ENCODE measurements at regions not wholly inside any gene's neighbourhood (a gene's known extent, or its start where the extent isn't known, plus 50 kb on each side); places are given as distances from the start of the nearest gene placed in this dataset.

DNA sequence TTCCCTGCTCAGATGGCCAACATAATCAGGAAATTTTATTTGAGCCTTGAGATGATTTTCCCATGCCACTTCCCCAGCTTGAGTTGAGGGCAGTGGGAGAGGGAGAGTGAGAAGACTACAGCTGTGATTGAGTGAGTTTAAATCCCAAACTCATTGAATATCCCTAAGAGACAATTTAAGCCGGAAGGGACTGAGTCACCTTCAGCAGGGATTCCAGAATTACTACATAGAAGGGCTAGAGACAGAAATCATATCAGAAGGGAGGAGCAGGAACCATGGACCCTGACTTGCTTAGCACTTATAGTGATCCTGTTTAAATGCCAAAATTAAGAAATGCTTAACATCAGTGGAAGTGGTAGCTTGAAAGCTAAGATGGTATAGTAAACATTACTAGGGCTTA is 312.2 kb upstream of the SLCO3A1 start:
- no peaks in the 10 kb centered on the region for H3K27me3 ChIP-seq (ENCODE audit: control insufficient read depth in 4 of 4, insufficient read depth in 4 of 4, low read length in 3 of 4)
- no peak overlapping the region for H3K27ac ChIP-seq (ENCODE audit: low read depth in 1 of 2, low read length in 2 of 2)
- H3K4me3 ChIP-seq (ENCODE audit: low read depth in 1 of 3, low read length in 3 of 3) = no peak overlapping the region
- no peaks in the 10 kb centered on the region for H3K9me3 ChIP-seq (ENCODE audit: control insufficient read depth in 4 of 4, low read length in 3 of 4)
- TF ChIP-seq SP1 (IDR thresholded peaks at IDR 0.05) (no peak), CTCF (IDR thresholded peaks at IDR 0.05; ENCODE audit: low read depth, low read length, missing input control) (no peak), TAF1 (conservative IDR thresholded peaks at IDR 0.05) (no peak), RXRA (IDR thresholded peaks at IDR 0.05) (no peak), EGR1 (IDR thresholded peaks at IDR 0.05; ENCODE audit: low read depth in 2 of 2) (no peak), NR2F2 (IDR thresholded peaks at IDR 0.05) (no peak), HNF4G (IDR thresholded peaks at IDR 0.05) (no peak), MAX (IDR thresholded peaks at IDR 0.05) (no peak), FOXA2 (IDR thresholded peaks at IDR 0.05) (no peak), RAD21 (IDR thresholded peaks at IDR 0.05) (no peak), YY1 (IDR thresholded peaks at IDR 0.05) (no peak), FOXA1 (IDR thresholded peaks at IDR 0.05) (no peak), GABPA (IDR thresholded peaks at IDR 0.05 in 1 of 2, conservative IDR thresholded peaks at IDR 0.05 in 1 of 2) (no peak), JUND (IDR thresholded peaks at IDR 0.05) (no peak), HNF4A (conservative IDR thresholded peaks at IDR 0.05) (no peak), ATF3 (IDR thresholded peaks at IDR 0.05) (no peak)
- TF ChIP-seq, protein P1, sequence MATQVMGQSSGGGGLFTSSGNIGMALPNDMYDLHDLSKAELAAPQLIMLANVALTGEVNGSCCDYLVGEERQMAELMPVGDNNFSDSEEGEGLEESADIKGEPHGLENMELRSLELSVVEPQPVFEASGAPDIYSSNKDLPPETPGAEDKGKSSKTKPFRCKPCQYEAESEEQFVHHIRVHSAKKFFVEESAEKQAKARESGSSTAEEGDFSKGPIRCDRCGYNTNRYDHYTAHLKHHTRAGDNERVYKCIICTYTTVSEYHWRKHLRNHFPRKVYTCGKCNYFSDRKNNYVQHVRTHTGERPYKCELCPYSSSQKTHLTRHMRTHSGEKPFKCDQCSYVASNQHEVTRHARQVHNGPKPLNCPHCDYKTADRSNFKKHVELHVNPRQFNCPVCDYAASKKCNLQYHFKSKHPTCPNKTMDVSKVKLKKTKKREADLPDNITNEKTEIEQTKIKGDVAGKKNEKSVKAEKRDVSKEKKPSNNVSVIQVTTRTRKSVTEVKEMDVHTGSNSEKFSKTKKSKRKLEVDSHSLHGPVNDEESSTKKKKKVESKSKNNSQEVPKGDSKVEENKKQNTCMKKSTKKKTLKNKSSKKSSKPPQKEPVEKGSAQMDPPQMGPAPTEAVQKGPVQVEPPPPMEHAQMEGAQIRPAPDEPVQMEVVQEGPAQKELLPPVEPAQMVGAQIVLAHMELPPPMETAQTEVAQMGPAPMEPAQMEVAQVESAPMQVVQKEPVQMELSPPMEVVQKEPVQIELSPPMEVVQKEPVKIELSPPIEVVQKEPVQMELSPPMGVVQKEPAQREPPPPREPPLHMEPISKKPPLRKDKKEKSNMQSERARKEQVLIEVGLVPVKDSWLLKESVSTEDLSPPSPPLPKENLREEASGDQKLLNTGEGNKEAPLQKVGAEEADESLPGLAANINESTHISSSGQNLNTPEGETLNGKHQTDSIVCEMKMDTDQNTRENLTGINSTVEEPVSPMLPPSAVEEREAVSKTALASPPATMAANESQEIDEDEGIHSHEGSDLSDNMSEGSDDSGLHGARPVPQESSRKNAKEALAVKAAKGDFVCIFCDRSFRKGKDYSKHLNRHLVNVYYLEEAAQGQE (IDR thresholded peaks at IDR 0.05) = no peak
- TF ChIP-seq, protein P2, sequence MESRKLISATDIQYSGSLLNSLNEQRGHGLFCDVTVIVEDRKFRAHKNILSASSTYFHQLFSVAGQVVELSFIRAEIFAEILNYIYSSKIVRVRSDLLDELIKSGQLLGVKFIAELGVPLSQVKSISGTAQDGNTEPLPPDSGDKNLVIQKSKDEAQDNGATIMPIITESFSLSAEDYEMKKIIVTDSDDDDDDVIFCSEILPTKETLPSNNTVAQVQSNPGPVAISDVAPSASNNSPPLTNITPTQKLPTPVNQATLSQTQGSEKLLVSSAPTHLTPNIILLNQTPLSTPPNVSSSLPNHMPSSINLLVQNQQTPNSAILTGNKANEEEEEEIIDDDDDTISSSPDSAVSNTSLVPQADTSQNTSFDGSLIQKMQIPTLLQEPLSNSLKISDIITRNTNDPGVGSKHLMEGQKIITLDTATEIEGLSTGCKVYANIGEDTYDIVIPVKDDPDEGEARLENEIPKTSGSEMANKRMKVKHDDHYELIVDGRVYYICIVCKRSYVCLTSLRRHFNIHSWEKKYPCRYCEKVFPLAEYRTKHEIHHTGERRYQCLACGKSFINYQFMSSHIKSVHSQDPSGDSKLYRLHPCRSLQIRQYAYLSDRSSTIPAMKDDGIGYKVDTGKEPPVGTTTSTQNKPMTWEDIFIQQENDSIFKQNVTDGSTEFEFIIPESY (IDR thresholded peaks at IDR 0.05) = no peak
- 96% methylated on average over 1 of the region's 1 CpG for WGBS
- no peak for DNase-seq (ENCODE audit: low spot score)
- H3K9ac ChIP-seq (ENCODE audit: low read depth in 1 of 2, low read length in 2 of 2) = no peak overlapping the region
- H3K36me3 ChIP-seq (ENCODE audit: control insufficient read depth in 4 of 4, insufficient read depth in 3 of 4, low read depth in 1 of 4, low read length in 3 of 4) = no peaks in the 10 kb centered on the region
- peaks cover 2 to 21% (median 18%) of the 10 kb centered on the region in 4 donors for H3K4me1 ChIP-seq (ENCODE audit: control insufficient read depth in 4 of 4, insufficient read depth in 4 of 4, low read length in 3 of 4)
